ENCODE measurements at regions not wholly inside any gene's neighbourhood (a gene's known extent, or its start where the extent isn't known, plus 50 kb on each side); places are given as distances from the start of the nearest gene placed in this dataset.

- TF ChIP-seq EZH2 (IDR thresholded peaks at IDR 0.05) = no peak
- TF ChIP-seq POLR2AphosphoS5 (IDR thresholded peaks at IDR 0.05; ENCODE audit: borderline replicate concordance, low read depth, low read length) = no peak
- TF ChIP-seq FOXP2 (optimal IDR thresholded peaks at IDR 0.05; ENCODE audit: control extremely low read depth, extremely low read length, insufficient read depth) = no peak
Observed at GRCh38 chr5:107254214-107254901, 416.4 kb downstream of the EFNA5 start.

Data from SK-N-MC (cell line).